HEK293 (cell line): ENCODE measurements at regions not wholly inside any gene's neighbourhood (a gene's known extent, or its start where the extent isn't known, plus 50 kb on each side); places are given as distances from the start of the nearest gene placed in this dataset.
A peak's percentile ranks its signal among the peaks of the same experiment; 100 is the strongest.

ENCODE experiments used
- CTCF ChIA-PET: fragments of 350-600 bp; formaldehyde crosslinking; extraction: SDS; loops from one replicate; lab custom pipeline; 2021; ENCODE audit warnings: antibody characterized with exemption; lab: Yijun Ruan, JAX
- POLR2A ChIA-PET: fragments of 300-600 bp; formaldehyde crosslinking; extraction: SDS; loops from one replicate; lab custom pipeline; 2020; ENCODE audit warnings: antibody characterized with exemption, inconsistent platforms; lab: Yijun Ruan, JAX
- H3K27ac ChIP-seq: fragments of 200-500 bp; sonication (Bioruptor generic); 2 replicates; pipeline ENCODE4 v1.5.1; 2014; ENCODE audit warnings: low read depth, low read length, control low read depth, inconsistent platforms; ENCODE audit errors: extremely low read depth
- H3K36me3 ChIP-seq, 2 experiments: fragments of 200-500 bp in 1 of 2; sonication (Bioruptor generic) in 1 of 2; 1 replicate in 1 of 2; 2 replicates in 1 of 2; pipeline ENCODE4 v1.5.1; 2014 to 2017; ENCODE audit warnings: inconsistent platforms in 2 of 2, low read length in 2 of 2; ENCODE audit not compliant: control insufficient read depth in 2 of 2, insufficient read depth in 1 of 2
- H3K4me1 ChIP-seq: fragments of 200-500 bp; sonication (Bioruptor generic); 2 replicates; pipeline ENCODE4 v1.5.1; 2014; ENCODE audit warnings: mild to moderate bottlenecking, low read length, inconsistent platforms; ENCODE audit not compliant: control insufficient read depth, insufficient read depth
- H3K4me3 ChIP-seq: 2 replicates; pipeline ENCODE4 v1.5.1; 2011; ENCODE audit warnings: low read depth, mild to moderate bottlenecking, control low read depth, low read length, moderate library complexity
- H3K9me3 ChIP-seq: fragments of 200-500 bp; sonication (Bioruptor generic); 2 replicates; pipeline ENCODE4 v1.5.1; 2014; ENCODE audit warnings: low read depth, low read length, inconsistent platforms; ENCODE audit not compliant: control insufficient read depth, insufficient read depth
- ATF2 ChIP-seq: fragments of 450-650 bp; formaldehyde crosslinking; IDR thresholded peaks from 2 replicates; pipeline ENCODE4 v1.5.1; 2016; ENCODE audit warnings: missing biosample characterization, missing genetic modification characterization, low read depth
- PRDM6 ChIP-seq: fragments of 450-650 bp; formaldehyde crosslinking; IDR thresholded peaks from 2 replicates; pipeline ENCODE4 v1.5.1; 2017; ENCODE audit warnings: missing biosample characterization, missing genetic modification characterization
- REPIN1 ChIP-seq: fragments of 450-650 bp; formaldehyde crosslinking; IDR thresholded peaks from 2 replicates; pipeline ENCODE4 v1.5.1; 2017; ENCODE audit warnings: missing biosample characterization, missing genetic modification characterization, low read depth
- TCF7L2 ChIP-seq: IDR thresholded peaks from 2 replicates; pipeline ENCODE4 v1.6.1; 2011; ENCODE audit warnings: low read depth, mild to moderate bottlenecking, inconsistent platforms, low read length, moderate library complexity, borderline replicate concordance
- ZBTB21 ChIP-seq: fragments of 450-650 bp; formaldehyde crosslinking; IDR thresholded peaks from 2 replicates; pipeline ENCODE4 v1.5.1; 2017; ENCODE audit warnings: missing biosample characterization, missing genetic modification characterization
- ZBTB48 ChIP-seq: fragments of 450-650 bp; formaldehyde crosslinking; IDR thresholded peaks from 2 replicates; pipeline ENCODE4 v1.5.1; 2016; ENCODE audit warnings: missing biosample characterization, missing genetic modification characterization
- ZNF174 ChIP-seq: fragments of 450-650 bp; formaldehyde crosslinking; IDR thresholded peaks from 2 replicates; pipeline ENCODE4 v1.5.0; 2017; ENCODE audit warnings: missing biosample characterization, mild to moderate bottlenecking, missing genetic modification characterization
- ZNF23 ChIP-seq: fragments of 450-650 bp; formaldehyde crosslinking; IDR thresholded peaks from 2 replicates; pipeline ENCODE4 v1.5.1; 2016; ENCODE audit warnings: missing biosample characterization, missing genetic modification characterization, borderline replicate concordance
- ZNF292 ChIP-seq: fragments of 450-650 bp; formaldehyde crosslinking; IDR thresholded peaks from 2 replicates; pipeline ENCODE4 v1.5.1; 2016; ENCODE audit warnings: low read depth, missing biosample characterization, missing genetic modification characterization, borderline replicate concordance
- ZNF518A ChIP-seq: fragments of 450-650 bp; formaldehyde crosslinking; conservative IDR thresholded peaks from 2 replicates; pipeline ENCODE4 v1.5.1; 2016; ENCODE audit warnings: low read depth, missing biosample characterization, missing genetic modification characterization
- ZNF530 ChIP-seq: fragments of 450-650 bp; formaldehyde crosslinking; IDR thresholded peaks from 2 replicates; pipeline ENCODE4 v1.5.1; 2016; ENCODE audit warnings: low read depth, missing biosample characterization, missing genetic modification characterization
- ZNF544 ChIP-seq: fragments of 450-650 bp; formaldehyde crosslinking; IDR thresholded peaks from 2 replicates; pipeline ENCODE4 v1.5.0; 2017; ENCODE audit warnings: missing biosample characterization, missing genetic modification characterization
- ZNF560 ChIP-seq: fragments of 450-650 bp; formaldehyde crosslinking; IDR thresholded peaks from 2 replicates; pipeline ENCODE4 v1.5.1; 2017; ENCODE audit warnings: missing biosample characterization, missing genetic modification characterization, borderline replicate concordance
- ZNF600 ChIP-seq: fragments of 450-650 bp; formaldehyde crosslinking; IDR thresholded peaks from 2 replicates; pipeline ENCODE4 v1.5.1; 2016; ENCODE audit warnings: missing biosample characterization, missing genetic modification characterization
- ZNF610 ChIP-seq: fragments of 450-650 bp; formaldehyde crosslinking; IDR thresholded peaks from 2 replicates; pipeline ENCODE4 v1.5.1; 2016; ENCODE audit warnings: missing biosample characterization, missing genetic modification characterization, borderline replicate concordance
- ZNF664 ChIP-seq: fragments of 450-650 bp; formaldehyde crosslinking; IDR thresholded peaks from 2 replicates; pipeline ENCODE4 v1.5.1; 2016; ENCODE audit warnings: missing biosample characterization, missing genetic modification characterization
- ZNF692 ChIP-seq: fragments of 450-650 bp; formaldehyde crosslinking; IDR thresholded peaks from 2 replicates; pipeline ENCODE4 v1.5.1; 2016; ENCODE audit warnings: missing biosample characterization, missing genetic modification characterization
- ZNF843 ChIP-seq: fragments of 450-650 bp; formaldehyde crosslinking; IDR thresholded peaks from 2 replicates; pipeline ENCODE4 v1.5.1; 2016; ENCODE audit warnings: missing biosample characterization, missing genetic modification characterization

GRCh38 chr6:87982134-87982533 is 65.5 kb upstream of the SPACA1 start:
- Histone ChIP-seq H3K36me3 (no peaks in the 10 kb centered on the region), H3K9me3 (no peaks in the 10 kb centered on the region), H3K4me1 (no peaks in the 10 kb centered on the region), H3K4me3 (no peak overlapping the region), H3K27ac (no peak overlapping the region)
- TF ChIP-seq ZNF174 (tag by site-specific recombination) (no peak), ZBTB21 (peak; percentile 76), ZNF692 (tag by site-specific recombination) (0 out of 2 replicates have a peak, but pooled peaks have one; percentile 29), ATF2 (tag by site-specific recombination) (peak; percentile 55; the same call in 1 of the 2 replicates), ZNF292 (tag by site-specific recombination) (no peak)
- CTCF ChIA-PET: interaction anchor here (0.8 kb wide), 1 partner anchor 52 kb away, joined by 4 read pairs; no protein-coding TSS in a partner anchor
- POLR2A ChIA-PET: no interaction called here

- ChIA-PET POLR2A (no interaction called here), CTCF (no interaction called here)
- H3K4me1 ChIP-seq: no peaks in the 10 kb centered on the region
- H3K27ac ChIP-seq: no peak overlapping the region
- H3K9me3 ChIP-seq: no peaks in the 10 kb centered on the region
- H3K4me3 ChIP-seq: no peak overlapping the region
- H3K36me3 ChIP-seq: no peaks in the 10 kb centered on the region
- no peak for TF ChIP-seq ZNF530 (tag by site-specific recombination)
Observed at GRCh38 chr6:87979737-87980136, 67.9 kb upstream of the SPACA1 start.

GRCh38 chr6:87976616-87977015 is 71.0 kb upstream of the SPACA1 start:
- no peak for TF ChIP-seq ZNF610 (tag by site-specific recombination)
- TF ChIP-seq PRDM6: peak; percentile 58
- no peak for TF ChIP-seq ZBTB48 (tag by site-specific recombination)
- no peak for TF ChIP-seq ZNF560
- no peak for TF ChIP-seq ZNF23 (tag by site-specific recombination)
- no peak for TF ChIP-seq TCF7L2
- 0 out of 2 replicates have a peak, but pooled peaks have one; percentile 47 for TF ChIP-seq ZNF843 (tag by site-specific recombination)
- no peak for TF ChIP-seq ZNF600 (tag by site-specific recombination)
- no peak for TF ChIP-seq ZNF518A (tag by site-specific recombination)
- TF ChIP-seq ZNF544 (tag by site-specific recombination): no peak
- no peak for TF ChIP-seq ZNF664 (tag by site-specific recombination)
- no peak for TF ChIP-seq REPIN1
- Histone ChIP-seq H3K9me3 (no peaks in the 10 kb centered on the region), H3K4me1 (no peaks in the 10 kb centered on the region), H3K4me3 (no peak overlapping the region), H3K27ac (no peak overlapping the region), H3K36me3 (no peaks in the 10 kb centered on the region)
- ChIA-PET CTCF (no interaction called here), POLR2A (no interaction called here)
